ENCODE measurements at regions not wholly inside any gene's neighbourhood (a gene's known extent, or its start where the extent isn't known, plus 50 kb on each side); places are given as distances from the start of the nearest gene placed in this dataset.

DNA sequence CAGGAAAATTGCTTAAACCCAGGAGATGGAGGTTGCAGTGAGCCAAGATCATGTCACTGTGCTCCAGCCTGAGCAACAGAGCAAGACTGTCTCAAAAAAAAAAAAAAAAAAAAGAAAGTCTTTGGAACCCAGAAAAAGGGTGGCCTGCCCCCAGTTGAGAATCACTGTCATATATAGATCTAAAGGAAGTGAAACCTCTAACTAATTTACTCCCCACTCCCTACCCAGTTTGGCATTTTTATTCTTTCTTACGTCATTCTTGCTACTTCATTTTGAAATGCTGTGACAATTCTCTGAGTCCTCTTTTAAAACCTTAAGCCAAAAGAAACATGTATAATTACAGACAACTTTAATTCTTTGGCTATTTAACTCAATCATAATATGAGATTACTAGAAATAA lies 254.8 kb downstream of the CDC5L start:
- no peaks in the 10 kb centered on the region for H4K20me1 ChIP-seq (ENCODE audit: insufficient read depth)
- DNase-seq: no peak
- POLR2A ChIA-PET: no interaction called here
- H3K36me3 ChIP-seq (replicated peaks in 1 of 2; ENCODE audit: control insufficient read depth in 1 of 2, insufficient read depth in 2 of 2, low read length in 1 of 2): no peaks in the 10 kb centered on the region
- H3F3A ChIP-seq (replicated peaks; ENCODE audit: insufficient read depth): no peaks in the 10 kb centered on the region
- TF ChIP-seq POLR2AphosphoS5 (IDR thresholded peaks at IDR 0.05; ENCODE audit: low read depth, low read length) (no peak), GABPA (IDR thresholded peaks at IDR 0.05; ENCODE audit: low read depth) (no peak), RAD21 (IDR thresholded peaks at IDR 0.05; ENCODE audit: low read length) (no peak), RFX5 (IDR thresholded peaks at IDR 0.05; ENCODE audit: low read length) (no peak), NFIC (IDR thresholded peaks at IDR 0.05; ENCODE audit: borderline replicate concordance) (no peak), RXRA (IDR thresholded peaks at IDR 0.05; ENCODE audit: borderline replicate concordance, low read depth) (no peak)
- TF ChIP-seq, protein P1, sequence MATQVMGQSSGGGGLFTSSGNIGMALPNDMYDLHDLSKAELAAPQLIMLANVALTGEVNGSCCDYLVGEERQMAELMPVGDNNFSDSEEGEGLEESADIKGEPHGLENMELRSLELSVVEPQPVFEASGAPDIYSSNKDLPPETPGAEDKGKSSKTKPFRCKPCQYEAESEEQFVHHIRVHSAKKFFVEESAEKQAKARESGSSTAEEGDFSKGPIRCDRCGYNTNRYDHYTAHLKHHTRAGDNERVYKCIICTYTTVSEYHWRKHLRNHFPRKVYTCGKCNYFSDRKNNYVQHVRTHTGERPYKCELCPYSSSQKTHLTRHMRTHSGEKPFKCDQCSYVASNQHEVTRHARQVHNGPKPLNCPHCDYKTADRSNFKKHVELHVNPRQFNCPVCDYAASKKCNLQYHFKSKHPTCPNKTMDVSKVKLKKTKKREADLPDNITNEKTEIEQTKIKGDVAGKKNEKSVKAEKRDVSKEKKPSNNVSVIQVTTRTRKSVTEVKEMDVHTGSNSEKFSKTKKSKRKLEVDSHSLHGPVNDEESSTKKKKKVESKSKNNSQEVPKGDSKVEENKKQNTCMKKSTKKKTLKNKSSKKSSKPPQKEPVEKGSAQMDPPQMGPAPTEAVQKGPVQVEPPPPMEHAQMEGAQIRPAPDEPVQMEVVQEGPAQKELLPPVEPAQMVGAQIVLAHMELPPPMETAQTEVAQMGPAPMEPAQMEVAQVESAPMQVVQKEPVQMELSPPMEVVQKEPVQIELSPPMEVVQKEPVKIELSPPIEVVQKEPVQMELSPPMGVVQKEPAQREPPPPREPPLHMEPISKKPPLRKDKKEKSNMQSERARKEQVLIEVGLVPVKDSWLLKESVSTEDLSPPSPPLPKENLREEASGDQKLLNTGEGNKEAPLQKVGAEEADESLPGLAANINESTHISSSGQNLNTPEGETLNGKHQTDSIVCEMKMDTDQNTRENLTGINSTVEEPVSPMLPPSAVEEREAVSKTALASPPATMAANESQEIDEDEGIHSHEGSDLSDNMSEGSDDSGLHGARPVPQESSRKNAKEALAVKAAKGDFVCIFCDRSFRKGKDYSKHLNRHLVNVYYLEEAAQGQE (IDR thresholded peaks at IDR 0.05; ENCODE audit: low read depth, low read length): no peak
- TF ChIP-seq, protein P2, sequence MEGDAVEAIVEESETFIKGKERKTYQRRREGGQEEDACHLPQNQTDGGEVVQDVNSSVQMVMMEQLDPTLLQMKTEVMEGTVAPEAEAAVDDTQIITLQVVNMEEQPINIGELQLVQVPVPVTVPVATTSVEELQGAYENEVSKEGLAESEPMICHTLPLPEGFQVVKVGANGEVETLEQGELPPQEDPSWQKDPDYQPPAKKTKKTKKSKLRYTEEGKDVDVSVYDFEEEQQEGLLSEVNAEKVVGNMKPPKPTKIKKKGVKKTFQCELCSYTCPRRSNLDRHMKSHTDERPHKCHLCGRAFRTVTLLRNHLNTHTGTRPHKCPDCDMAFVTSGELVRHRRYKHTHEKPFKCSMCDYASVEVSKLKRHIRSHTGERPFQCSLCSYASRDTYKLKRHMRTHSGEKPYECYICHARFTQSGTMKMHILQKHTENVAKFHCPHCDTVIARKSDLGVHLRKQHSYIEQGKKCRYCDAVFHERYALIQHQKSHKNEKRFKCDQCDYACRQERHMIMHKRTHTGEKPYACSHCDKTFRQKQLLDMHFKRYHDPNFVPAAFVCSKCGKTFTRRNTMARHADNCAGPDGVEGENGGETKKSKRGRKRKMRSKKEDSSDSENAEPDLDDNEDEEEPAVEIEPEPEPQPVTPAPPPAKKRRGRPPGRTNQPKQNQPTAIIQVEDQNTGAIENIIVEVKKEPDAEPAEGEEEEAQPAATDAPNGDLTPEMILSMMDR (IDR thresholded peaks at IDR 0.05): no peak
- no peaks in the 10 kb centered on the region for H3K9me2 ChIP-seq
- H3K27me3 ChIP-seq (ENCODE audit: insufficient read depth): no peaks in the 10 kb centered on the region
- no peak overlapping the region for H3K4me2 ChIP-seq
- H3K4me3 ChIP-seq (ENCODE audit: low read depth in 2 of 2, low read length in 1 of 2): no peak overlapping the region
- no peak overlapping the region for H2AFZ ChIP-seq (ENCODE audit: low read depth)
- H3K4me1 ChIP-seq (ENCODE audit: control insufficient read depth in 1 of 2, insufficient read depth in 2 of 2, low read depth in 1 of 2, low read length in 1 of 2): no peaks in the 10 kb centered on the region; a peak in 1 of 4 replicates
- no peak overlapping the region for H3K9ac ChIP-seq
- 97% methylated on average over 1 of the region's 1 CpG for WGBS (ENCODE audit: low lambda C conversion rate)
- 0 out of 2 replicates have a peak, but pooled peaks cover 3% of the 10 kb centered on the region for H3K9me3 ChIP-seq
- H3K79me2 ChIP-seq (ENCODE audit: insufficient read depth): no peaks in the 10 kb centered on the region
- CTCF ChIA-PET: interaction anchor here (1.0 to 3.0 kb wide), 4 partner anchors 12 to 1072 kb away, joined by 3 to 11 read pairs (median 4); no protein-coding TSS in a partner anchor
- H3K27ac ChIP-seq (ENCODE audit: low read depth in 2 of 2, low read length in 1 of 2): no peak overlapping the region

DNA sequence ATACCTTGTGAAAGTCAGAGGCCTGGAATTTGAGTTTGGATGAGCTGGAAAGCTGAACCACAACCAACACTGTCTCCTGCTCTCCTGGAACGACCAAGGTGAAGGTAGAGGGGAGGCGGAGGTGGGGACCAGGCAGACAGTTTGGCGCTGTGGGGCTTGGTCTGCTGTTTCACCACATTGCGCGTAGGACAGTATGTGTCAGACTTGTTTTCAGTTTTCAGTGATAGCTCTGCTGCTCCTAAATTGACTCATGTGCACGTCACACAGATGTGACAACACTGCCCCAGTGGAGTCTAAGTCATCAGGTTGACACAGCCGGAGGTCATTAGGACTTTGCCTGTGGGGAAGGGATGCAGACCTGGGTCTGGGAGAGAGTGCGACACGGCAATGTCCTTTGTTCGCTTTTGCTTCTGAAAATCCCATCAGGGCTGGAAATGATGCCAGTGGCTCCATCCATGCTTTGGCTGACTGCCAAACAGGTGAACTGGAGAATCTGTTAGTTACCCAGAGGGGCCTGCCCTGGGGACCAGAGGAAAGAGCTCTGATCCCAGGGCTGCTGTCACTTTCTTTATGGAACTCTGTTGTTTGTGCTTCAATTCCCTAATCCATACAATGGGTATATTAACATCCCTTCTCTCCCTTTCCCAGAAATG lies 255.5 kb downstream of the CDC5L start:
- no peak overlapping the region for H3K4me2 ChIP-seq
- WGBS (ENCODE audit: low lambda C conversion rate): 88% methylated on average over 7 of the region's 10 CpGs
- no peak overlapping the region for H2AFZ ChIP-seq (ENCODE audit: low read depth)
- no peaks in the 10 kb centered on the region for H3K27me3 ChIP-seq (ENCODE audit: insufficient read depth)
- H3K4me1 ChIP-seq (ENCODE audit: control insufficient read depth in 1 of 2, insufficient read depth in 2 of 2, low read depth in 1 of 2, low read length in 1 of 2): no peaks in the 10 kb centered on the region; a peak in 1 of 4 replicates
- H3K9me2 ChIP-seq: no peaks in the 10 kb centered on the region
- DNase-seq: no peak
- no peaks in the 10 kb centered on the region for H3K79me2 ChIP-seq (ENCODE audit: insufficient read depth)
- no peak overlapping the region for H3K27ac ChIP-seq (ENCODE audit: low read depth in 2 of 2, low read length in 1 of 2)
- H3K4me3 ChIP-seq (ENCODE audit: low read depth in 2 of 2, low read length in 1 of 2): no peak overlapping the region
- CTCF ChIA-PET: interaction anchor here (0.6 to 3.0 kb wide), 4 partner anchors 13 to 1071 kb away, joined by 3 to 11 read pairs (median 4); no protein-coding TSS in a partner anchor
- 0 out of 2 replicates have a peak, but pooled peaks cover under 1% of the 10 kb centered on the region for H3K9me3 ChIP-seq
- no peaks in the 10 kb centered on the region for H3F3A ChIP-seq (replicated peaks; ENCODE audit: insufficient read depth)
- POLR2A ChIA-PET: no interaction called here
- no peak overlapping the region for H3K9ac ChIP-seq
- no peaks in the 10 kb centered on the region for H3K36me3 ChIP-seq (replicated peaks in 1 of 2; ENCODE audit: control insufficient read depth in 1 of 2, insufficient read depth in 2 of 2, low read length in 1 of 2)
- H4K20me1 ChIP-seq (ENCODE audit: insufficient read depth): no peaks in the 10 kb centered on the region
- TF ChIP-seq SMC3 (IDR thresholded peaks at IDR 0.05; ENCODE audit: low read depth, low read length) (no peak), FOSL2 (IDR thresholded peaks at IDR 0.05; ENCODE audit: borderline replicate concordance, low read depth) (no peak), NRF1 (IDR thresholded peaks at IDR 0.05; ENCODE audit: low read depth, low read length) (no peak), CHD2 (IDR thresholded peaks at IDR 0.05; ENCODE audit: low read length, partially characterized antibody) (no peak), RAD21 (IDR thresholded peaks at IDR 0.05; ENCODE audit: low read length) (no peak), TCF12 (IDR thresholded peaks at IDR 0.05) (no peak), GABPA (IDR thresholded peaks at IDR 0.05; ENCODE audit: low read depth) (no peak), NFIC (IDR thresholded peaks at IDR 0.05; ENCODE audit: borderline replicate concordance) (no peak), ELF1 (IDR thresholded peaks at IDR 0.05) (no peak)
- TF ChIP-seq, protein P3, sequence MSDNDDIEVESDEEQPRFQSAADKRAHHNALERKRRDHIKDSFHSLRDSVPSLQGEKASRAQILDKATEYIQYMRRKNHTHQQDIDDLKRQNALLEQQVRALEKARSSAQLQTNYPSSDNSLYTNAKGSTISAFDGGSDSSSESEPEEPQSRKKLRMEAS (IDR thresholded peaks at IDR 0.05; ENCODE audit: low read depth): no peak
- TF ChIP-seq, protein P2 (IDR thresholded peaks at IDR 0.05): no peak
- TF ChIP-seq, protein P4, sequence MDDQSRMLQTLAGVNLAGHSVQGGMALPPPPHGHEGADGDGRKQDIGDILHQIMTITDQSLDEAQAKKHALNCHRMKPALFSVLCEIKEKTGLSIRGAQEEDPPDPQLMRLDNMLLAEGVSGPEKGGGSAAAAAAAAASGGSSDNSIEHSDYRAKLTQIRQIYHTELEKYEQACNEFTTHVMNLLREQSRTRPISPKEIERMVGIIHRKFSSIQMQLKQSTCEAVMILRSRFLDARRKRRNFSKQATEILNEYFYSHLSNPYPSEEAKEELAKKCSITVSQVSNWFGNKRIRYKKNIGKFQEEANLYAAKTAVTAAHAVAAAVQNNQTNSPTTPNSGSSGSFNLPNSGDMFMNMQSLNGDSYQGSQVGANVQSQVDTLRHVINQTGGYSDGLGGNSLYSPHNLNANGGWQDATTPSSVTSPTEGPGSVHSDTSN (IDR thresholded peaks at IDR 0.05): no peak
- TF ChIP-seq, protein P5, sequence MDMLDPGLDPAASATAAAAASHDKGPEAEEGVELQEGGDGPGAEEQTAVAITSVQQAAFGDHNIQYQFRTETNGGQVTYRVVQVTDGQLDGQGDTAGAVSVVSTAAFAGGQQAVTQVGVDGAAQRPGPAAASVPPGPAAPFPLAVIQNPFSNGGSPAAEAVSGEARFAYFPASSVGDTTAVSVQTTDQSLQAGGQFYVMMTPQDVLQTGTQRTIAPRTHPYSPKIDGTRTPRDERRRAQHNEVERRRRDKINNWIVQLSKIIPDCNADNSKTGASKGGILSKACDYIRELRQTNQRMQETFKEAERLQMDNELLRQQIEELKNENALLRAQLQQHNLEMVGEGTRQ (IDR thresholded peaks at IDR 0.05; ENCODE audit: borderline replicate concordance, low read depth, low read length): no peak

All from SK-N-SH (cell line).